RWPE2 (cell line): ENCODE measurements at regions not wholly inside any gene's neighbourhood (a gene's known extent, or its start where the extent isn't known, plus 50 kb on each side); places are given as distances from the start of the nearest gene placed in this dataset.
"Not testable (repeated sequence)": the region's sequence is repeated elsewhere in the genome, so short reads cannot be mapped to it uniquely, and the experiment has no call there.

Source experiments
- ATAC-seq: fragments of 200-7000 bp; cut with Tn5 transposase; 3 replicates; pipeline ENCODE4 v1.9.1; 2021; ENCODE audit warnings: low read depth
- DNase-seq: peaks from one replicate; pipeline ENCODE4 v3.0.0-alpha.2; 2020; ENCODE audit warnings: low spot score
- H3K27ac ChIP-seq: fragments of 450-650 bp; 2 replicates; pipeline ENCODE4 v1.5.1; 2017; ENCODE audit warnings: mild to moderate bottlenecking; ENCODE audit not compliant: poor library complexity, severe bottlenecking
- H3K27me3 ChIP-seq: fragments of 250-450 bp; sonication (Bioruptor Pico); 2 replicates; pipeline ENCODE4 v1.5.1; 2021; ENCODE audit warnings: mild to moderate bottlenecking, moderate library complexity; ENCODE audit not compliant: insufficient read depth, poor library complexity, severe bottlenecking
- H3K36me3 ChIP-seq: fragments of 250-450 bp; sonication (Bioruptor Pico); 2 replicates; pipeline ENCODE4 v1.5.1; 2020; ENCODE audit warnings: low read depth, mild to moderate bottlenecking, moderate library complexity
- H3K4me1 ChIP-seq: fragments of 250-450 bp; sonication (Bioruptor Pico); 2 replicates; pipeline ENCODE4 v1.5.1; 2021; ENCODE audit warnings: mild to moderate bottlenecking, moderate library complexity; ENCODE audit not compliant: insufficient read depth, poor library complexity, severe bottlenecking
- H3K4me3 ChIP-seq: fragments of 250-450 bp; sonication (Bioruptor Pico); 2 replicates; pipeline ENCODE4 v1.5.1; 2021; ENCODE audit warnings: mild to moderate bottlenecking, moderate library complexity; ENCODE audit not compliant: severe bottlenecking
- H3K9me3 ChIP-seq: fragments of 250-450 bp; sonication (Bioruptor Pico); 2 replicates; pipeline ENCODE4 v1.5.1; 2021; ENCODE audit warnings: mild to moderate bottlenecking, moderate library complexity; ENCODE audit not compliant: severe bottlenecking
- CTCF ChIP-seq: fragments of 450-650 bp; IDR thresholded peaks from one replicate; pipeline ENCODE4 v1.5.1; 2017; ENCODE audit warnings: mild to moderate bottlenecking, moderate library complexity; ENCODE audit not compliant: poor library complexity, severe bottlenecking

GRCh38 chr2:58347810-58348209 is 106.7 kb upstream of the FANCL start:
- TF ChIP-seq CTCF = no peak
- ATAC-seq (no peak), DNase-seq (no peak)
- H3K4me1 ChIP-seq = no peaks in the 10 kb centered on the region
- H3K36me3 ChIP-seq = no peaks in the 10 kb centered on the region
- no peaks in the 10 kb centered on the region for H3K27me3 ChIP-seq
- H3K9me3 ChIP-seq = no peaks in the 10 kb centered on the region
- H3K27ac ChIP-seq = no peak overlapping the region
- no peak overlapping the region for H3K4me3 ChIP-seq

- Histone ChIP-seq H3K27ac (no peak overlapping the region), H3K27me3 (no peaks in the 10 kb centered on the region), H3K36me3 (no peaks in the 10 kb centered on the region), H3K4me1 (no peaks in the 10 kb centered on the region), H3K9me3 (no peaks in the 10 kb centered on the region), H3K4me3 (no peak overlapping the region)
- ATAC-seq (no peak), DNase-seq (no peak)
- no peak for TF ChIP-seq CTCF
Measured at GRCh38 chr2:58341047-58341446, 99.9 kb upstream of the FANCL start.

GRCh38 chr2:58339548-58340243 is 98.6 kb upstream of the FANCL start:
- Histone ChIP-seq H3K4me3 (no peak overlapping the region), H3K27me3 (no peaks in the 10 kb centered on the region), H3K4me1 (no peaks in the 10 kb centered on the region), H3K36me3 (no peaks in the 10 kb centered on the region), H3K9me3 (no peaks in the 10 kb centered on the region), H3K27ac (no peak overlapping the region)
- TF ChIP-seq CTCF = no peak
- DNase-seq (no peak), ATAC-seq (no peak)

GRCh38 chr2:58336416-58336815 is 95.3 kb upstream of the FANCL start:
- H3K9me3 ChIP-seq = no peaks in the 10 kb centered on the region
- no peak overlapping the region for H3K27ac ChIP-seq
- H3K27me3 ChIP-seq = no peaks in the 10 kb centered on the region
- ATAC-seq (no peak), DNase-seq (no peak)
- H3K4me1 ChIP-seq = no peaks in the 10 kb centered on the region
- no peak for TF ChIP-seq CTCF
- no peak overlapping the region for H3K4me3 ChIP-seq
- no peaks in the 10 kb centered on the region for H3K36me3 ChIP-seq

GRCh38 chr2:58334414-58334813 is 93.3 kb upstream of the FANCL start:
- no peak for ATAC-seq

GRCh38 chr2:58325296-58325895 is 84.3 kb upstream of the FANCL start:
- H3K27ac ChIP-seq = not testable (repeated sequence)

More at GRCh38 chr2:58334414-58334813, 93.3 kb upstream of the FANCL start:
- Histone ChIP-seq H3K27ac (no peak overlapping the region), H3K4me1 (no peaks in the 10 kb centered on the region), H3K36me3 (no peaks in the 10 kb centered on the region), H3K4me3 (no peak overlapping the region), H3K27me3 (no peaks in the 10 kb centered on the region), H3K9me3 (no peaks in the 10 kb centered on the region)
- no peak for TF ChIP-seq CTCF
- DNase-seq = no peak

More at GRCh38 chr2:58325296-58325895, 84.3 kb upstream of the FANCL start:
- not testable (repeated sequence) for H3K4me3 ChIP-seq, H3K9me3 ChIP-seq, H3K36me3 ChIP-seq, H3K27me3 ChIP-seq, DNase-seq, H3K4me1 ChIP-seq, ATAC-seq
